HEK293 (cell line): ENCODE measurements at regions not wholly inside any gene's neighbourhood (a gene's known extent, or its start where the extent isn't known, plus 50 kb on each side); places are given as distances from the start of the nearest gene placed in this dataset.

Experiments
- CTCF ChIA-PET: fragments of 350-600 bp; formaldehyde crosslinking; extraction: SDS; loops from one replicate; lab custom pipeline; 2021; ENCODE audit warnings: antibody characterized with exemption; lab: Yijun Ruan, JAX
- POLR2A ChIA-PET: fragments of 300-600 bp; formaldehyde crosslinking; extraction: SDS; loops from one replicate; lab custom pipeline; 2020; ENCODE audit warnings: antibody characterized with exemption, inconsistent platforms; lab: Yijun Ruan, JAX
- H3K27ac ChIP-seq: fragments of 200-500 bp; sonication (Bioruptor generic); 2 replicates; pipeline ENCODE4 v1.5.1; 2014; ENCODE audit warnings: low read depth, low read length, control low read depth, inconsistent platforms; ENCODE audit errors: extremely low read depth
- H3K36me3 ChIP-seq, 2 experiments: fragments of 200-500 bp in 1 of 2; sonication (Bioruptor generic) in 1 of 2; 1 replicate in 1 of 2; 2 replicates in 1 of 2; pipeline ENCODE4 v1.5.1; 2014 to 2017; ENCODE audit warnings: inconsistent platforms in 2 of 2, low read length in 2 of 2; ENCODE audit not compliant: control insufficient read depth in 2 of 2, insufficient read depth in 1 of 2
- H3K4me1 ChIP-seq: fragments of 200-500 bp; sonication (Bioruptor generic); 2 replicates; pipeline ENCODE4 v1.5.1; 2014; ENCODE audit warnings: mild to moderate bottlenecking, low read length, inconsistent platforms; ENCODE audit not compliant: control insufficient read depth, insufficient read depth
- H3K4me3 ChIP-seq: 2 replicates; pipeline ENCODE4 v1.5.1; 2011; ENCODE audit warnings: low read depth, mild to moderate bottlenecking, control low read depth, low read length, moderate library complexity
- H3K9me3 ChIP-seq: fragments of 200-500 bp; sonication (Bioruptor generic); 2 replicates; pipeline ENCODE4 v1.5.1; 2014; ENCODE audit warnings: low read depth, low read length, inconsistent platforms; ENCODE audit not compliant: control insufficient read depth, insufficient read depth
- BCL11A ChIP-seq: fragments of 450-650 bp; formaldehyde crosslinking; IDR thresholded peaks from 2 replicates; pipeline ENCODE4 v1.5.1; 2016; ENCODE audit warnings: low read depth, missing biosample characterization, missing genetic modification characterization
- CTCF ChIP-seq: fragments of 450-650 bp; formaldehyde crosslinking; IDR thresholded peaks from 2 replicates; pipeline ENCODE4 v1.5.1; 2016; ENCODE audit warnings: missing biosample characterization, missing genetic modification characterization
- FEZF1 ChIP-seq: fragments of 450-650 bp; formaldehyde crosslinking; IDR thresholded peaks from 2 replicates; pipeline ENCODE4 v1.5.1; 2016; ENCODE audit warnings: missing biosample characterization, missing genetic modification characterization
- TRIM28 ChIP-seq: IDR thresholded peaks from 2 replicates; pipeline ENCODE4 v1.6.1; 2011; ENCODE audit warnings: low read length, control low read depth, borderline replicate concordance
- ZFP37 ChIP-seq: fragments of 450-650 bp; formaldehyde crosslinking; IDR thresholded peaks from 2 replicates; pipeline ENCODE4 v1.5.1; 2016; ENCODE audit warnings: missing biosample characterization, missing genetic modification characterization
- ZNF10 ChIP-seq: fragments of 450-650 bp; formaldehyde crosslinking; IDR thresholded peaks from 2 replicates; pipeline ENCODE4 v1.5.1; 2017; ENCODE audit warnings: missing biosample characterization, missing genetic modification characterization
- ZNF16 ChIP-seq: fragments of 450-650 bp; formaldehyde crosslinking; IDR thresholded peaks from 2 replicates; pipeline ENCODE4 v1.5.1; 2016; ENCODE audit warnings: low read depth, missing biosample characterization, missing genetic modification characterization
- ZNF175 ChIP-seq: fragments of 450-650 bp; formaldehyde crosslinking; IDR thresholded peaks from 2 replicates; pipeline ENCODE4 v1.5.1; 2016; ENCODE audit warnings: missing biosample characterization, missing genetic modification characterization
- ZNF19 ChIP-seq: fragments of 450-650 bp; formaldehyde crosslinking; IDR thresholded peaks from 2 replicates; pipeline ENCODE4; 2016; ENCODE audit warnings: missing biosample characterization, missing genetic modification characterization, low read depth
- ZNF266 ChIP-seq: fragments of 450-650 bp; formaldehyde crosslinking; IDR thresholded peaks from 2 replicates; pipeline ENCODE4 v1.5.1; 2016; ENCODE audit warnings: missing biosample characterization, missing genetic modification characterization, low read depth
- ZNF324 ChIP-seq: fragments of 450-650 bp; formaldehyde crosslinking; IDR thresholded peaks from 2 replicates; pipeline ENCODE4 v1.5.1; 2016; ENCODE audit warnings: missing biosample characterization, missing genetic modification characterization
- ZNF404 ChIP-seq: fragments of 450-650 bp; formaldehyde crosslinking; IDR thresholded peaks from 2 replicates; pipeline ENCODE4 v1.5.1; 2017; ENCODE audit warnings: missing biosample characterization, missing genetic modification characterization
- ZNF473 ChIP-seq: fragments of 450-650 bp; formaldehyde crosslinking; IDR thresholded peaks from 2 replicates; pipeline ENCODE4 v1.5.1; 2017; ENCODE audit warnings: missing biosample characterization, missing genetic modification characterization
- ZNF48 ChIP-seq: fragments of 450-650 bp; formaldehyde crosslinking; IDR thresholded peaks from 2 replicates; pipeline ENCODE4 v1.5.1; 2016; ENCODE audit warnings: missing biosample characterization, missing genetic modification characterization
- ZNF521 ChIP-seq: fragments of 450-650 bp; formaldehyde crosslinking; IDR thresholded peaks from 2 replicates; pipeline ENCODE4 v1.5.1; 2017; ENCODE audit warnings: missing biosample characterization, mild to moderate bottlenecking, missing genetic modification characterization
- ZNF610 ChIP-seq: fragments of 450-650 bp; formaldehyde crosslinking; IDR thresholded peaks from 2 replicates; pipeline ENCODE4 v1.5.1; 2016; ENCODE audit warnings: missing biosample characterization, missing genetic modification characterization, borderline replicate concordance
- ZNF654 ChIP-seq: fragments of 450-650 bp; formaldehyde crosslinking; IDR thresholded peaks from 2 replicates; pipeline ENCODE4 v1.5.1; 2016; ENCODE audit warnings: low read depth, missing biosample characterization, missing genetic modification characterization
- TF ChIP-seq, protein P1 (sequence below): fragments of 450-650 bp; formaldehyde crosslinking; IDR thresholded peaks from 2 replicates; pipeline ENCODE4 v1.5.1; 2016; ENCODE audit warnings: missing biosample characterization, missing genetic modification characterization
- TF ChIP-seq, protein P2 (sequence below): fragments of 450-650 bp; formaldehyde crosslinking; IDR thresholded peaks from 2 replicates; pipeline ENCODE4 v1.5.1; 2016; ENCODE audit warnings: missing biosample characterization, missing genetic modification characterization

DNA sequence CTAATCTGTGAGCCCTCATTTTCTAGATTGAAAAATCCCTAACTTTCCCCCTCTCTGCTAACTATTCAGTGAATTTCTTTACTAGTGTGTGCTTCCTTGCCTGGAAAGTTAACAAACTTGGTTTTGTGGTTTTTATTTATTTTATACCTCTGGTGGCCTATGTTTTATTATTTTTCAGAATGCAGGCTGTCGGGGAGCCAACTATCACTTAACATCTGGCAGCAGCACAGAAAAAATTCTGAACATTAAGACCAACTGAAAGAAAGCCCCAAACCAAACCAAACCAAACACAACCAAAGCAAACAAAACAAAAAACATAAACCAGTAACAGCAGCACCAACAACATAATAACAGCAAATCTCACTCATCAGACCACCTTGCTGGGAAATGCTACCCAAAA, 109.0 kb upstream of the KL start (continued):
- TF ChIP-seq, protein P1, sequence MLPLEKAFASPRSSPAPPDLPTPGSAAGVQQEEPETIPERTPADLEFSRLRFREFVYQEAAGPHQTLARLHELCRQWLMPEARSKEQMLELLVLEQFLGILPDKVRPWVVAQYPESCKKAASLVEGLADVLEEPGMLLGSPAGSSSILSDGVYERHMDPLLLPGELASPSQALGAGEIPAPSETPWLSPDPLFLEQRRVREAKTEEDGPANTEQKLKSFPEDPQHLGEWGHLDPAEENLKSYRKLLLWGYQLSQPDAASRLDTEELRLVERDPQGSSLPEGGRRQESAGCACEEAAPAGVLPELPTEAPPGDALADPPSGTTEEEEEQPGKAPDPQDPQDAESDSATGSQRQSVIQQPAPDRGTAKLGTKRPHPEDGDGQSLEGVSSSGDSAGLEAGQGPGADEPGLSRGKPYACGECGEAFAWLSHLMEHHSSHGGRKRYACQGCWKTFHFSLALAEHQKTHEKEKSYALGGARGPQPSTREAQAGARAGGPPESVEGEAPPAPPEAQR (tag by site-specific recombination): no peak
- no peak for TF ChIP-seq ZNF473 (tag by site-specific recombination)
- no peak for TF ChIP-seq TRIM28
- no peak for TF ChIP-seq ZFP37 (tag by site-specific recombination)
- TF ChIP-seq ZNF610: no peak
- TF ChIP-seq, all 188 proteins: peak for 0

DNA sequence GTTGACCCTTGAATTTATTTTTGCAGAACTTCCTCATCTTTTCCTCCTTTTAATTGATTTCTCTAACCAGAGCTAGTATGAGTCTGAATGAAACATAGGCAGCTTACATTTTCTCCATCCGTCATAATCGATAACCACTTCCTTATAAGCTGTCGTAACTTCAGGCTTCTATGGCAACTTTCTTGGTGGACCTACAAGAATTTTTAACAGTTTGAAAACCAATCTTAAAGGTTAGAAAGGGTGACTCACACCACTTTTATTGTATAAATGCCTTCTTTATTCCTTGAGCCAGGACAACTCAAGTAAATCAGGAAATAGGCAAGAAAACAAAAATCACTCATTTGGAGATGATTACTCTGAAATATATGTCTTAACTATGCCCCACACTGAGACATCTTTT, 105.7 kb upstream of the KL start:
- no peaks in the 10 kb centered on the region for H3K36me3 ChIP-seq
- TF ChIP-seq ZNF324 (tag by site-specific recombination) (no peak), ZNF175 (tag by site-specific recombination) (no peak), BCL11A (tag by site-specific recombination) (no peak), ZNF16 (tag by site-specific recombination) (no peak), ZNF10 (no peak), ZNF48 (tag by site-specific recombination) (no peak)
- TF ChIP-seq, protein P2, sequence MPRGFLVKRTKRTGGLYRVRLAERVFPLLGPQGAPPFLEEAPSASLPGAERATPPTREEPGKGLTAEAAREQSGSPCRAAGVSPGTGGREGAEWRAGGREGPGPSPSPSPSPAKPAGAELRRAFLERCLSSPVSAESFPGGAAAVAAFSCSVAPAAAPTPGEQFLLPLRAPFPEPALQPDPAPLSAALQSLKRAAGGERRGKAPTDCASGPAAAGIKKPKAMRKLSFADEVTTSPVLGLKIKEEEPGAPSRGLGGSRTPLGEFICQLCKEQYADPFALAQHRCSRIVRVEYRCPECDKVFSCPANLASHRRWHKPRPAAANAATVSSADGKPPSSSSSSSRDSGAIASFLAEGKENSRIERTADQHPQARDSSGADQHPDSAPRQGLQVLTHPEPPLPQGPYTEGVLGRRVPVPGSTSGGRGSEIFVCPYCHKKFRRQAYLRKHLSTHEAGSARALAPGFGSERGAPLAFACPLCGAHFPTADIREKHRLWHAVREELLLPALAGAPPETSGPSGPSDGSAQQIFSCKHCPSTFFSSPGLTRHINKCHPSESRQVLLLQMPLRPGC (tag by site-specific recombination): no peak
- no peaks in the 10 kb centered on the region for H3K9me3 ChIP-seq
- ChIA-PET CTCF (interaction anchor here (0.6 to 1.5 kb wide), 6 partner anchors 14 to 271 kb away, joined by 3 to 4 read pairs (median 3); no protein-coding TSS in a partner anchor), POLR2A (no interaction called here)
- H3K4me1 ChIP-seq: no peaks in the 10 kb centered on the region
- no peak overlapping the region for H3K4me3 ChIP-seq
- no peak overlapping the region for H3K27ac ChIP-seq

DNA sequence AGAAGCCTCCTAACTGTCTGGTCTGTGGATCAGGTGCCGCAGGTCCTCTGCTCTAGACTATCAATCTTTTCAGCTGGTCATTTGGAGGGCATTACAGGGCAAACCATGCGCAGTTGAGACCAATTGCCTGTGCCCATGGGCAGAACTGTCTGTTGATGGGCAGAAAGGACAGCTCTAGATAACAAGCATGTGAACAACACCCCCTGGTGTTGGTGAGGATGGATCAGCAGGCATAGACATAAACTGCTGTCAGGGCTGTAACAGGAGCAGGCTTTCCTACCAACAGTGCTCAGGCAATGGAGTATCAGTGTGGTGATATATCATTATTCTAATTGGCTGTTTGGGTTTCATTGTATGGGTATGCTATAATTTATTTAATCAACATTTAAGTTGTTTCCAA, 104.7 kb upstream of the KL start:
- POLR2A ChIA-PET: interaction anchor here (0.6 kb wide), 1 partner anchor 329 kb away, joined by 3 read pairs; no protein-coding TSS in a partner anchor
- CTCF ChIA-PET: interaction anchor here (0.6 to 1.5 kb wide), 7 partner anchors 14 to 269 kb away, joined by 3 to 4 read pairs (median 3); no protein-coding TSS in a partner anchor
- H3K36me3 ChIP-seq: no peaks in the 10 kb centered on the region
- H3K4me3 ChIP-seq: no peak overlapping the region
- no peaks in the 10 kb centered on the region for H3K4me1 ChIP-seq
- TF ChIP-seq CTCF (tag by site-specific recombination): peak; percentile 47
- TF ChIP-seq ZNF654 (tag by site-specific recombination): 0 out of 2 replicates have a peak, but pooled peaks have one; percentile 23
- TF ChIP-seq ZNF404: no peak
- H3K9me3 ChIP-seq: no peaks in the 10 kb centered on the region
- no peak overlapping the region for H3K27ac ChIP-seq

DNA sequence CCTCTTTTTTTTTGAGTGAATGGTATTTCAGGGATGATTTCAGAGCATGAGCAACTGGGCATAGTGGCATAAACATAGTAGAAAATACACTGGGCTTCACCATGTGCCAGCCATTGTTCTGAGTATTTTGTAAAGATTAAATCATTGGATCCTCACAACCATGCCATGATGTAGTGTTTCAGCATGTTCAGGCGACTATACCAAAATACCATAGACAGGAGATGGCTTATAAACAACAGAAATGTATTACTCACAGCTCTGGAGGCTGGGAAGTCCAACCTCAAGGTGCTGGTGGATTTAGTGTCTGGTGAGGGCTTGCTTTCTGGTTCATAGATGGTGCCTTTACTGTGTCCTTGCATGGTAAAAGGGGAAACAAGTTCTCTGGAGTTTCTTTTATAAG, 101.5 kb upstream of the KL start:
- ChIA-PET POLR2A (interaction anchor here (0.6 kb wide), 1 partner anchor 64 kb away, joined by 3 read pairs; no protein-coding TSS in a partner anchor), CTCF (interaction anchor here (1.0 kb wide), 1 partner anchor 12 kb away, joined by 3 read pairs; no protein-coding TSS in a partner anchor)
- no peaks in the 10 kb centered on the region for H3K9me3 ChIP-seq
- no peaks in the 10 kb centered on the region for H3K4me1 ChIP-seq
- H3K27ac ChIP-seq: no peak overlapping the region
- TF ChIP-seq ZNF521 (tag by site-specific recombination) (no peak), ZNF266 (no peak), FEZF1 (tag by site-specific recombination) (no peak), ZNF19 (tag by site-specific recombination) (no peak)
- TF ChIP-seq, all 188 proteins: peak for 0
- Histone ChIP-seq H3K36me3 (no peaks in the 10 kb centered on the region), H3K4me3 (no peak overlapping the region)
